HCEC 1CT (cell line): ENCODE measurements at regions not wholly inside any gene's neighbourhood (a gene's known extent, or its start where the extent isn't known, plus 50 kb on each side); places are given as distances from the start of the nearest gene placed in this dataset.

ENCODE experiments used
- DNase-seq: peaks from one replicate; pipeline ENCODE4 v3.0.0-alpha.2; 2017

- DNase-seq: no peak
These were observed 581.6 kb downstream of the HAO1 start for GRCh38 chr20:7358670-7359069.

DNA sequence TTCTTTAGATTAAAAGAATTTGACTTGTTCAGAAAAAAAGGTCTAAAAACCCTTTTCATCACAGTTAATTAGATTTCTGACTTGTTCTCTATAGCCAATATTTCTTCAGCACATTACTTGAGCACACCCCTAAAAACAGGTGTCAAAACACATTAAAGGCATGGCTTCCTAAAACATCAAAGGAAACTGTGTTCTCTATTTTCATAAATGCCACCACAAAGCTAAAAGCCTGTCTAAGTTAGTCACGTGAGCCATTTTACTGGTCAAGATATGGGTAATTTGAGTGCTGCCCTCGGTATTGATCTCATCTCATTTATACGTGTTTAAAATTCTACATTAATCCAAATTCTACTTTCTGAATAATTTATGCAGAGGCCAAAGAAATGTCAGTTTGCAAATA lies 580.5 kb downstream of the HAO1 start:
- no peak for DNase-seq

- DNase-seq: no peak
These were observed 578.9 kb downstream of the HAO1 start for GRCh38 chr20:7361321-7361720.

GRCh38 chr20:7361931-7362330 lies 578.3 kb downstream of the HAO1 start:
- no peak for DNase-seq

- DNase-seq: no peak
These were observed 577.7 kb downstream of the HAO1 start for GRCh38 chr20:7362601-7363000.

GRCh38 chr20:7366189-7366588 lies 574.1 kb downstream of the HAO1 start:
- no peak for DNase-seq

GRCh38 chr20:7371518-7372163 lies 568.6 kb downstream of the HAO1 start:
- DNase-seq: no peak

DNA sequence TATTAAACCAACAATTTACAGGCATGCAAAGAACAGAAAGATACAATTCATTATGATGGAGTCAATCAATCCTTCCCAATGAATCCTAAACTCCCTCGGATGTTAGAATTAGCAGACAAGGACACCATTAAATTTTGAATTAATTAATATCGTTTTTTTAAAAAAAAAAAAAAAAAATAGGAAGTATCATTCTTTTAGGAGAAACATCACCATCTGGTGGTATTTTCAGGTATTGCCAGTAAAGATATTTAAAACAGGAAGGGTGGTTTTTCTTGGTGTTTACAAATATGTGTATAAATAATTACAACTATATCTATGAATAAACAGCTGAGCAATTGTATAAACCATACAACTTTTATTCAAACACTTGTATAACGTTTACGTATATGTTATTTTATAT lies 564.4 kb downstream of the HAO1 start:
- DNase-seq: no peak

- no peak for DNase-seq
These were observed 561.2 kb downstream of the HAO1 start for GRCh38 chr20:7378864-7379605.

DNA sequence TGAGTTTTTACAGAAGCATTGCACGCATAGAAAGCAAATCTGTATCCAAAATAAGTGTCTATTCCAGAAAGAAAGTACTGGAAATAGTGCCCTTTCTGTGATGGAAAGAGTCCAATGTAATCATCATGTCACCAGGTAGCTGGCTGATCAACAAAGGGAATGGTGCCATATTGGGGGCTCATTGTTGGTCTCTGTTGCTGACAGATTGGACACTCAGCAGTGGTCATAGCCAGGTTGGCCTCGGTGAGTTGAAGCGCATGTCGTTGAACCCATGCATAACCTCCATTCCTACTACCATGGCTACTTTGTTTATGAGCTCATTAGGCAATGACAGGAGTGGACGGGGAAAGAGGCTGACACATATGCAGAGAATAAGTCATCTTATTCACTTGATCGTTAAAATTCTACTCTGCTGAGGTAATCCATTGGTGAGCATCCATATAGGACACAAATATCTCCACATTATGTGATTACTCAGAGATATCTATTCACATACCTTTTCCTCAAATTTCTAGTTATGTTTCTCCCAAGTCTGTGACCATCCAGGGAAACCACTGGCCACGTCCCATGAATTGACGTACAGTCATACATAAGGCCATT lies 560.5 kb downstream of the HAO1 start:
- DNase-seq: peak; percentile 49

DNA sequence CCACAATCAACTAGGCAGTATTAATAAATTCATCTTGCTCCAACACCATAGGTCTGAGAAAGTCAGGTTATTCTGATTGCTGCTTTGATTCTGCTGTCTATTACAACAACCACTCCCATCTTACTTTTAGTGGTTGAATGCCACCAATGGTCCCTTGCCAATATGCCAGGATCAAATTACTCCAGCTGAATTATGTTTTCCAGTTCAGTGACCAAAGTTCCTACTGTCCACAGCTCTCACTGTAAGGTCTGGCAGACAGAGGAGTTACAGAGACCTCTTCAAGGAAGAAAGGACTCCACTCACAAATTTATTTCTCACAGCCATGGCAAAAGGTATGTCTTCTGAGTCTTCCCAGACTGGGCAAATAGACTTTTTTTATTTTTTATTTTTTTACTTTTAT lies 557.0 kb downstream of the HAO1 start:
- no peak for DNase-seq

- no peak for DNase-seq
These were observed 552.5 kb downstream of the HAO1 start for GRCh38 chr20:7387638-7388193.

GRCh38 chr20:7389216-7389615 lies 551.0 kb downstream of the HAO1 start:
- peak; percentile 84 for DNase-seq

- peak; percentile 47 for DNase-seq
These were observed 547.6 kb downstream of the HAO1 start for GRCh38 chr20:7392542-7393206.

- DNase-seq: no peak
These were observed 541.1 kb downstream of the HAO1 start for GRCh38 chr20:7399114-7399513.

GRCh38 chr20:7399575-7399974 lies 540.7 kb downstream of the HAO1 start:
- no peak for DNase-seq

- no peak for DNase-seq
These were observed 533.6 kb downstream of the HAO1 start for GRCh38 chr20:7406671-7407070.

GRCh38 chr20:7410150-7410549 lies 530.1 kb downstream of the HAO1 start:
- DNase-seq: peak; percentile 42

GRCh38 chr20:7411075-7411474 lies 529.2 kb downstream of the HAO1 start:
- peak; percentile 39 for DNase-seq

DNA sequence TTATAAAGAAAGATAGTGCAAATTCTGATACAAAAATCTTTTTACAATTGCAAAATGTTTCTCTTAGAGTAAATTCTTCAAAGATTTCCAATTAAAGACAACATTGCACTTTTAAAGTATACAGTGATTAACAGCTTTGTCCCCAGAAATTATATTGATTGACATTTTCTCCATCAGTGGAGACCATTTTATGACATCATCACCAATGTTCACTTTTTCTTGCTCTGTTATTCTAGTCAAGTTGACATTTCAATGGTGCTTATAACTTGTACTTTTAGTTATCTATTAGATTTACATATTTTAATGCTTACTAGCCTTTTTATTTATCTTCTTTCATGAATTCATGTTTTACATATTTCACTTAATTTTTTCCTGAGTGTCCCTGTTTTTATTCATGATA lies 524.8 kb downstream of the HAO1 start:
- DNase-seq: no peak

DNA sequence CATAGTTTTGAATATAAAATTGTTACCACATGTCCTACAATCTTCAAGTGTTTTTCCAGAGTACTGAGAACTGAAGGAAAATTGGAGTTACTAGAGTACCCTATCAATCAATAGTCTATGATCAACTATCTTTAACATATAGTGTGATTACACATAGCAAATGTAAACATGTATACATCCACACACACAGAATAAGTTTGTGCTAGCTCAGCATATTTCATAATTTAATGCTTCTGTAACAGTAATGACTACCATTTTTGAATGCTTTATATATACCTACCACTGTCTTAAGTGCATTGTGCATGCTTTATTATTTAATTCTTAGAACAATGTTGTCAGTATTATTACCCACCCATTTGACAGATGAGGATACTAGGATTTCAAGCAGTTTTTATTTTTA lies 523.9 kb downstream of the HAO1 start:
- no peak for DNase-seq

DNA sequence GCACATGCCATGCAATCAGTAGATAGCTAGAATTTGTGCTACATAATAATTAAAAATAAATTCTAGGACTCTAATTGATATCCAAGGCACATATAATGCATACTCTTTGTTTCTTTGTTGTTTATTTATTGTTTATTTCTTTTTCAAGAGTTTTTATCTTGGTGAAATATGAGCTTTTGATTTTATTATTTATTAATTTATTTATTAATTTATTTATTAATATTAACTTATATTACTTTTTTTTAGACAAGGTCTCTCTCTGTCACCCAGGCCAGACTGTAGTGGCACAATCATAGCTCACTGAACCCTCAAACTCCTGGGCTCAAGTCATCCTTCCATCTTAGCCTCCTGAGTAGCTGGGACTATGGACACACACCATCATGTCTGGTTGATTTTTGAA lies 519.9 kb downstream of the HAO1 start:
- no peak for DNase-seq

GRCh38 chr20:7426890-7427496 lies 513.3 kb downstream of the HAO1 start:
- DNase-seq: no peak
